Pulmonary artery endothelial cell (primary cell): ENCODE measurements at regions not wholly inside any gene's neighbourhood (a gene's known extent, or its start where the extent isn't known, plus 50 kb on each side); places are given as distances from the start of the nearest gene placed in this dataset.

ENCODE experiments used
- DNase-seq: peaks from one replicate; pipeline ENCODE4 v3.0.0-alpha.2; 2011; ENCODE audit warnings: low read depth, low spot score

GRCh38 chr3:170753421-170754310 is 116.3 kb downstream of the RPL22L1 start:
- no peak for DNase-seq

GRCh38 chr3:170752571-170753155 is 117.3 kb downstream of the RPL22L1 start:
- DNase-seq, result no peak

GRCh38 chr3:170751899-170752293 is 118.1 kb downstream of the RPL22L1 start:
- DNase-seq, result no peak

- peak; percentile 86 for DNase-seq
Measured at GRCh38 chr3:170751083-170751898, 118.7 kb downstream of the RPL22L1 start.

GRCh38 chr3:170750478-170750830 is 119.5 kb downstream of the RPL22L1 start:
- DNase-seq, result no peak

GRCh38 chr3:170749765-170750477 is 120.1 kb downstream of the RPL22L1 start:
- no peak for DNase-seq

GRCh38 chr3:170749185-170749584 is 120.8 kb downstream of the RPL22L1 start:
- no peak for DNase-seq

- DNase-seq, result no peak
Measured at GRCh38 chr3:170746175-170746942, 123.6 kb downstream of the RPL22L1 start.

- DNase-seq, result peak; percentile 86
Measured at GRCh38 chr3:170745211-170745718, 124.7 kb downstream of the RPL22L1 start.

- DNase-seq, result no peak
Measured at GRCh38 chr3:170741756-170742529, 128.1 kb downstream of the RPL22L1 start.

- no peak for DNase-seq
Measured at GRCh38 chr3:170740726-170741591, 129.0 kb downstream of the RPL22L1 start.

GRCh38 chr3:170740285-170740684 is 129.7 kb downstream of the RPL22L1 start:
- DNase-seq, result no peak

GRCh38 chr3:170739410-170739809 is 130.6 kb downstream of the RPL22L1 start:
- DNase-seq, result no peak

- no peak for DNase-seq
Measured at GRCh38 chr3:170738766-170739165, 131.2 kb downstream of the RPL22L1 start.

GRCh38 chr3:170737498-170738162 is 132.4 kb downstream of the RPL22L1 start:
- no peak for DNase-seq

GRCh38 chr3:170735821-170736220 is 134.2 kb downstream of the RPL22L1 start:
- DNase-seq, result no peak

GRCh38 chr3:170734735-170735065 is 135.3 kb downstream of the RPL22L1 start:
- no peak for DNase-seq

GRCh38 chr3:170734043-170734734 is 135.8 kb downstream of the RPL22L1 start:
- DNase-seq, result no peak
